Thoracic aorta (tissue), 2 donors: ENCODE measurements at regions not wholly inside any gene's neighbourhood (a gene's known extent, or its start where the extent isn't known, plus 50 kb on each side); places are given as distances from the start of the nearest gene placed in this dataset.
"Not testable (repeated sequence)": the region's sequence is repeated elsewhere in the genome, so short reads cannot be mapped to it uniquely, and the experiment has no call there.

ENCODE experiments used
- ATAC-seq: fragments of 150-250 bp; one replicate; pipeline ENCODE4 v1.8.0; 2017; ENCODE audit warnings: low read depth; ENCODE audit not compliant: insufficient number of reproducible peaks, low FRiP score
- DNase-seq: peaks from one replicate; pipeline ENCODE4 v3.0.0-alpha.2; 2020; ENCODE audit warnings: low spot score
- H3K27ac ChIP-seq, 2 donors: fragments of 200-600 bp; sonication (generic); 1 replicate in 1 of 2; 2 replicates in 1 of 2; pipeline ENCODE4 v1.5.1; 2016; ENCODE audit warnings: mild to moderate bottlenecking in 2 of 2, moderate library complexity in 2 of 2
- H3K27me3 ChIP-seq: fragments of 200-600 bp; sonication (generic); replicated peaks from 2 replicates; pipeline ENCODE4 v1.6.0; 2016; ENCODE audit warnings: mild to moderate bottlenecking; ENCODE audit not compliant: insufficient read depth
- H3K36me3 ChIP-seq: fragments of 200-600 bp; sonication (generic); one replicate; pipeline ENCODE4 v1.5.1; 2016
- H3K4me1 ChIP-seq, 2 donors: fragments of 200-600 bp; sonication (generic); 1 replicate in 1 of 2; 2 replicates in 1 of 2; pipeline versions ENCODE4 v1.5.1 to v1.6.0; 2016; ENCODE audit warnings: low read depth in 2 of 2, mild to moderate bottlenecking in 1 of 2; ENCODE audit not compliant: control insufficient read depth in 1 of 2
- H3K4me3 ChIP-seq: fragments of 200-600 bp; sonication (generic); 2 replicates; pipeline ENCODE4 v1.5.1; 2016; ENCODE audit warnings: mild to moderate bottlenecking
- H3K9me3 ChIP-seq: fragments of 200-600 bp; sonication (generic); 2 replicates; pipeline ENCODE4 v1.5.1; 2016
- CTCF ChIP-seq: fragments of 200-600 bp; sonication (generic); IDR thresholded peaks from one replicate; pipeline ENCODE4 v1.5.1; 2019; ENCODE audit warnings: antibody characterized with exemption

GRCh38 chr6:126880964-126881363, 237.5 kb upstream of the RSPO3 start:
- Histone ChIP-seq H3K9me3 (no peaks in the 10 kb centered on the region), H3K27me3 (no peaks in the 10 kb centered on the region), H3K4me3 (no peak overlapping the region), H3K27ac (no peak overlapping the region), H3K36me3 (no peaks in the 10 kb centered on the region), H3K4me1 (no peaks in the 10 kb centered on the region)
- no peak for TF ChIP-seq CTCF
- DNase-seq (no peak), ATAC-seq (no peak)

- Histone ChIP-seq H3K4me1 (no peaks in the 10 kb centered on the region), H3K27me3 (no peaks in the 10 kb centered on the region), H3K4me3 (no peak overlapping the region), H3K9me3 (no peaks in the 10 kb centered on the region), H3K27ac (no peak overlapping the region), H3K36me3 (no peaks in the 10 kb centered on the region)
- ATAC-seq, result no peak
- DNase-seq, result no peak
- TF ChIP-seq CTCF, result no peak
Observed at GRCh38 chr6:126886106-126886505, 232.4 kb upstream of the RSPO3 start.

- no peaks in the 10 kb centered on the region for H3K9me3 ChIP-seq
- H3K4me1 ChIP-seq, result no peaks in the 10 kb centered on the region
- H3K27me3 ChIP-seq, result no peaks in the 10 kb centered on the region
- no peak overlapping the region for H3K27ac ChIP-seq
- ATAC-seq (no peak), DNase-seq (no peak)
- no peak for TF ChIP-seq CTCF
- H3K36me3 ChIP-seq, result no peaks in the 10 kb centered on the region
- no peak overlapping the region for H3K4me3 ChIP-seq
Observed at GRCh38 chr6:126888727-126889725, 229.4 kb upstream of the RSPO3 start.

- H3K36me3 ChIP-seq, result no peaks in the 10 kb centered on the region
- TF ChIP-seq CTCF, result no peak
- H3K9me3 ChIP-seq, result no peaks in the 10 kb centered on the region
Observed at GRCh38 chr6:126890055-126890454, 228.4 kb upstream of the RSPO3 start.

GRCh38 chr6:126891158-126891557, 227.3 kb upstream of the RSPO3 start:
- Histone ChIP-seq H3K9me3 (no peaks in the 10 kb centered on the region), H3K27me3 (no peaks in the 10 kb centered on the region), H3K4me1 (no peaks in the 10 kb centered on the region), H3K36me3 (no peaks in the 10 kb centered on the region), H3K4me3 (no peak overlapping the region), H3K27ac (no peak overlapping the region)
- ATAC-seq, result no peak
- no peak for DNase-seq
- no peak for TF ChIP-seq CTCF

More at GRCh38 chr6:126890055-126890454, 228.4 kb upstream of the RSPO3 start:
- Histone ChIP-seq H3K4me1 (no peaks in the 10 kb centered on the region), H3K4me3 (no peak overlapping the region), H3K27ac (no peak overlapping the region), H3K27me3 (no peaks in the 10 kb centered on the region)
- ATAC-seq (no peak), DNase-seq (no peak)

- H3K27ac ChIP-seq, H3K36me3 ChIP-seq, H3K4me3 ChIP-seq, ATAC-seq, H3K4me1 ChIP-seq, DNase-seq, H3K27me3 ChIP-seq, H3K9me3 ChIP-seq: not testable (repeated sequence)
Observed at GRCh38 chr6:126892869-126893268, 225.6 kb upstream of the RSPO3 start.
